Midbrain (tissue), 1 donor: ENCODE measurements at regions not wholly inside any gene's neighbourhood (a gene's known extent, or its start where the extent isn't known, plus 50 kb on each side); places are given as distances from the start of the nearest gene placed in this dataset.
"Not testable (repeated sequence)": the region's sequence is repeated elsewhere in the genome, so short reads cannot be mapped to it uniquely, and the experiment has no call there.

Experiments
- DNase-seq: peaks from one replicate; lab custom pipeline; 2025; lab: John Stamatoyannopoulos, UW

GRCh38 chr6:169980826-169981450 lies 229.5 kb downstream of the ERMARD start:
- DNase-seq: no peak

DNA sequence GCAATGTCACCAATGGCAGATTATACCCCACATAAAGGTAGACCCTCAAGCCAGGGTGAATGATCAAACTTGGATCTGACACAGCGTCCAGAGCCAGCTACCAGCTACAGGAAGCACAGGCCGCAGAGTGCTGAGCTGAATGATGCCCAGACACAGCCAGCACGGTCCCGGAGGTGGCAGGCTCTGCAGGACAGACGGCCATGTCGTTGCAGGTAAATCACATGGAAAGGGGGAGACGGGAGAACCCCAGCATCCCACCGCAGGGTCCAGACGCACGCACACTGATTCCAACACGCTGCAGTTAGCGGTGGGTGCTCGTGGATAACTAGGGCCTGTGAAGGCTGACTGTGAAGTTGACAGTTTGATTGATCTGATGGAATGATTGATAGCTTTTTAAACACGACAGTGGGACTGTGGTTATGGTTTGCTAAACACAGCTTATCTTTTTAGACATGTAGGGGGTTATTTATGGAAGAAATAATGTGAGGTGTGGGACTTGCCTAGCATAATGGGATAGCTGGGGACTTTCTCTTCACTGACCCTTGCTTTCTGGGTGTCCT lies 228.5 kb downstream of the ERMARD start:
- no peak for DNase-seq

GRCh38 chr6:169978615-169979161 lies 227.3 kb downstream of the ERMARD start:
- no peak for DNase-seq

DNA sequence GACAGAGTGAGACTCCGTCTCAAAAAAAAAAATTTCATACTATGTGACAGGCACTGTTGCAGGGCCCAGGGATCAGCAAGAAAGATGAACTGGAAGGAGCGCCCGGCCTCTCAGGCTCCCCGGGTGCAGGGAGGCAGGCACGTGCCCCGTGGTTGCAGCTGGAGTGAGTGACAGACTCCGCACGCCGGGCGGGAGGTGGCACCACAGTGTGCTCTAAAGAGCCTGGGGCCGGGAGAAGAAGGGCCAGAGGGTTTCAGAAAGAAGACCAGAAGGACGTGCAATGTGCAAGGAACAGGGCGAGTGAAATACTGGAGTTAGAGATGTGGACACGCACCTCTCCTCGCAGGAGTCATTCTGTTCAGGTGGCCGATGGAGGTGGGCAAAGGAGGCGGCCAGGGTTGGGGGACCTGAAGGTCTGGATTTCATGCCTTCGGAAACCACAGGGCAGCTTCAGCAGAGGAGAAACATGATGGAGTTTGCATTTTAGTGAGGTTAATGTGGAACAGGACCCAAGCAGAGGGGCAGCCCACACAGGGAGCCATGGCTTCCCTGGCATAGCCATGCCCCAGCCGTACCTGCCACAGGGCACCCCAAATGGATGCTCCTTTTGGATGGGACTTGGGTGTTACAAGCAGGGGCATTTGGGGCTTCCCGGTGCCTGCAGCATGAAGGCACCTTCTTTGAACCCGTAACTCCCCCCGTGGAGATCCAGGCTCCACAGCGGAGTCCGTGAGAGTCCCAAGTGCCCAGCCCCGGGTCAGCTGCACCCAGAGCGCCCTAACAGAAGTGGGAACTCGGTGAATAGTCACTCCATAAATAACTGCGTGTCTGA lies 226.2 kb downstream of the ERMARD start:
- DNase-seq: no peak

DNA sequence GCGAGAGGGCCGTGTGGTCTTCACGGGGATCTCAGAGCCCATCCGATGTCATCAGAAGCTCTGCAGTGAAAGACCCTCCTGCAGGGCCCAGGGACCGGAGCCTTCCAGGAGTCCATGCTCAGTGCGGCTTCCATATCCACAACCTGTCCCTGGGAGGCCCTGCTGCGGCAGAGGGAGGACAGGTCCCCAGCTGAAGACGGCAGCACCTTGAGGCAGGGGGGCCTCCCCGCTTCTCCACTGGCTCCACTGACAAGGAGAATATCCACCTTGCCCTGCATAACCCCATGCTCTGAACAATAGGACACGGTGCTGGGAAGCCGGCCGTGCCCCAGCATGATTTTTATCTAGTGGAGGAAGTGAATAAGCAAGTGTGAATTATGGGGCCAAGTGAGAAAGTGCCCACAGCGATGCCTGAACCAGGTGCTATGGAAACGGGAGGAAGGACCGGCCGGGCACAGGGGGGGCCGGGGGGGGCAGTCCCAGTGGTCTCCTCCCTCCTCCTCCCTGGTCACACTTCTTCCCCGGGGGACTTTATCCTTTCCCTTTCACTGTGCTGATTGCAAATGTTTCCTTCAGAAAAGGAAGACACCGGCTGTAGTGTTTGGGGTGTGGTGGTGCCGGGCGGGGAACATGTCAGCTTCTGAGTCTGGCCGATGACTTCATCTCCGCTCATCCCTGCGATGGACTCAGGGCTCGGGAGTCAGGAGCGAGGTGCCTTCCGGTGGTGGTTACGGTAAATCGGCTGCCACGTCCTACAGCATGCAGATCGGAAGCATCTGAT lies 225.1 kb downstream of the ERMARD start:
- DNase-seq: no peak

- DNase-seq: no peak
Observed at GRCh38 chr6:169975701-169976100, 224.3 kb downstream of the ERMARD start.

DNA sequence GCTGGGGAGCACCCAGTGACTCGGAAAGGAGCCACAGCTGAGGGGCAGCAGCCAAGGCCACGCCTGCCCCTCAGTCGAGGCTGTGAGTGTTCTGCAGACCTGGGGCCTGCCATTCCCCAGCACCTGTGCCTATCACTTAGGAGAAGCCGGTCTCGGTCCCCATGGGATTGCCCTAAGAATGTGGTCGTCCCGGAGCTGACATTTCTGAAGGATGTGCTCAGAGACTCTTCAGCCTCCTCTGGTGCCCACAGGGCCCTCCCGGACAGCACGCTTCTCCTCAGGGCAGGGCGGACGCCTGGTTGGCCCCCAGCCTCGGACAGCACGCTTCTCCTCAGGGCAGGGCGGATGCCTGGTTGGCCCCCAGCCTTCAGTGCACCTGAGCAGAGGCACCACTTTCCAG lies 223.9 kb downstream of the ERMARD start:
- DNase-seq: no peak

DNA sequence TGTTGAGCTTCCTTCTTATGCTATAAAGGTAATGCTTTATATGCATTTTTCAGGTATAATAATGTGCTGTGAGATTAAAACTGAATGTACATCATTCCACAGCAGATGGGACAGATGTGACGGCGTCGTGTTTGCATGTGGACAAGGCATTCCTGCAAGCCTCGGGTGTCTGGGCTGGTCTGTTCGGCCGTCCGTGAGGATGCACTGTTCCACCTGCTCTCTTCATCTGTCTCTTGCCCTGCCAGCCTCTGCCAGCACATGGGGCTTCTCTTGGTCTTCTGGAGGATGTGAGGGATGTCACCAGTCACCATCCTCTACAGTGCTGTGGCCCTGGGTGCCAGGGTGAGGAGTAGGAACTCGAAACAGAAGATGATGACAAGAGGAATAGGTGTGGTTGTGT lies 223.2 kb downstream of the ERMARD start:
- no peak for DNase-seq

- not testable (repeated sequence) for DNase-seq
Observed at GRCh38 chr6:169973588-169974467, 222.4 kb downstream of the ERMARD start.

DNA sequence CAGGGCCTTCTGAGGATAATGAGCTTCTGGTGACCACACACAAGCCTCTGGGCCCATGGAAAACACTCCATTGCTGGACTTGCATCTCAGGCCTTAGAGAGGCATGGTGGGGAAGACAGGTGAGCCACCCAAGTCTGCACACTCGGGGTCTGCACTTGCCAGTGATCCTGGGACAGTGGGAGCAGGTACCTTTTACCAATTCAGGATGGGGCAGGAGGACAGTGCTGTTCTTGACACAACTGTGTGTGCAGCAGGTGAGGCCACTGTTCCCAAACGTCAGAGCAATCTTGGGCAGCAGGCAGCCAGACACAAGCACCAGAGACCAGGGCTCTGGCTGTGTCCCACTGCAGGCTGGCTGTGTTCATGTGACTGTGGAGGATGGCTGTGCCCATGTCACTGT lies 221.3 kb downstream of the ERMARD start:
- no peak for DNase-seq

- no peak for DNase-seq
Observed at GRCh38 chr6:169972101-169972651, 220.8 kb downstream of the ERMARD start.

DNA sequence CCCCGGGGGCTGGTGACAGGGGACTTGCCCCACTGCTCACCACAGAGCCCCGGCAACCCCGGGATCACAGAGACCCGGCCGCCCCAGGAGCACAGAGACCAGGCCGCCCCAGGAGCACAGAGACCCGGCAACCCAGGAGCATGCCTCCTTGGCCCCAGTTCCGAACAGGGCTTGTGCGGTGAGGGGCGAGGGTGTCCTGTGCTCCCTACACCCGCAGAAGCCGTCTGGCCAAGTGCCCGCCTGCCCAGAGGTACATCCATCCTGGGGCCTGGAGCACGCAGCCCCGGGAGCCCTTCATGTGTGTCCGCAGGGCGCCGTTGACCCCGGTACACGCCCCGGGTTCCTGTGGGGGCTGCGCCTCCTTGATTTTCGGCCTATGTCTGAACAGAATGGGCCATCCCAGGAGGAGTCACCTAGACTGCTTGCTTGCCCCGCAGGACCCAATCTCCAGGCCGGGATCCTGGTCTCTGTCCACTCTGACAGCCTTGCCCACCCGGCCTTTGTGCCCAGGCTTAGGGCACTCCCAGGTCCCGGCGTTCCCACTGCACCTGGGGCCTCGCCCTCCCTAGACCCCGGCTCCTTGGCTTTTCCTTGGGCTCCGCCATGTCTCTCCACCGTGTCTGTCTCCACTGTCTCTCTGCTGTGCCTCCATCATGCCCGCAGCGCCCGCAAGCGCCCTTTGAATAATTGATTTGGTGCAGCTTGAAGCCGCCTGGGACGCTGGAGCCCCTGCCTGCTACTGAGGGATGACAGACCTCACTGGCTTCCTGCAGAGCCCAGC lies 219.8 kb downstream of the ERMARD start:
- DNase-seq: no peak

DNA sequence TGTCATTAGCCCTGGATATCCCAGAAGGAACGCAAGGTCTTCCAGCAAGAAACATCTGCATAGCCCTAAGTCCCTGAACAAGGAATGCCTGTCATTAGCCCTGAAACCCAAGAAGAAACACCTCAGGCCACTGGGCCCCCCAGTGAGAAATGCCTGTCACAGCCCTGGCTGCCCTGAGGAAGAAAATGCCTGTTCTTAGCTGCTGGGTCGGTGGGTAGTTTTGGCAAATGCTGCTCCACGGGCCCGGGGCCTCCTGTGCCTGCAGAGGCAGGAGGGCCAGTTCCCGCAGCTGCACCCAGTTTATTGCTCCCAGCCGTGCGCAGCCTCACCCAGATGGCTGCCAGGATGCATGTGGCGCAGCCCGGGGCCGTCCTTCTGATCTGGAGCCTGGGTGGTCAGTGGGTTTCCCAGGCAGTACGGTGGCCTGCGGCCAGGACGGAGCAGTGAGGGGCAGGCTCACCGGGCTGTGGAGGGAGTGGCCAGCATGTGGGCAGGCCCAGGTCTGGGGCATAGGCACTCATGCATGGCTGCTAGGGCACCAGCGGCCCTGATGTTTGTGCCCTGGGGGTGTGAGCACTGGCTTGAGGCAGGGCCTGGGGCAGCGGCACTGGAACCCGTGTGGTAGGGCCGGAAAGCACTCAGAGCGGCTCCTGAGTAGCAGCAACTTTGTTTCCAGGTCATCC lies 219.0 kb downstream of the ERMARD start:
- no peak for DNase-seq

- DNase-seq: no peak
Observed at GRCh38 chr6:169969372-169970099, 218.1 kb downstream of the ERMARD start.

DNA sequence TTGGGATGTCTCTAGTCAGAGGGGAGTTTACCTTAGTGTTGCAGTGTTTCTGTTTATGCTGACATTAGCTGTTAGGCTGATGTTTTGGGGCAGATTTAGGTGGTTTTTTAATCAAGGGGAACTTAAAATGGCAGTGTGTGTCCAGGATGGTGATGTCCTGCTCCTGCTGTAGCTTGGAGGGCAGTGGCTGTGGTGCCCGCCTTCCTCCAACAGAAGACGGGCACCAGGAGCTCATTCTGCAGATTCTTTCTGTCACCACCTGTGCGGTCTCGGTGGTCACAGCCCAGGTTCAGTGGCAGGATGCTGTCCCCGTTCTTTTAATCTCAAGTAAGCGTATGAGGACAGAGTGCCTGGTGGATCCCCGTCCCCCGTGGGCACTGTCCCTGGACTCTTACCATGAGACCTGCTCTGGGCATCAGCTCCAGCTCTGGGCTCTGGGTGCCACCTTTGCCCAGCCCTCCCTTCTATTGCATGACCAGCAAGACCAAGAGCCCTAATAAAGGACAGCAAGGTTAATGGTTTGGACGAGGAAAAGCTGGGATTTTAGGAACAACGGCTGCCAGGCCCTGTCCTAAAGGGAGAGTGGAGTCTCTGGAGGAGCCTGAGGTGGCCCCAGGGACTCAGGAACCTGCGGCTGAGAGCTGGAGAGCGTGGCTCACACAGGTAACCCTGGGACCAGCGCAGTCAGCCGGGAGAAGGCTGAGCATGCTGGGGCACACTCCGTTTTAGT lies 217.3 kb downstream of the ERMARD start:
- no peak for DNase-seq

DNA sequence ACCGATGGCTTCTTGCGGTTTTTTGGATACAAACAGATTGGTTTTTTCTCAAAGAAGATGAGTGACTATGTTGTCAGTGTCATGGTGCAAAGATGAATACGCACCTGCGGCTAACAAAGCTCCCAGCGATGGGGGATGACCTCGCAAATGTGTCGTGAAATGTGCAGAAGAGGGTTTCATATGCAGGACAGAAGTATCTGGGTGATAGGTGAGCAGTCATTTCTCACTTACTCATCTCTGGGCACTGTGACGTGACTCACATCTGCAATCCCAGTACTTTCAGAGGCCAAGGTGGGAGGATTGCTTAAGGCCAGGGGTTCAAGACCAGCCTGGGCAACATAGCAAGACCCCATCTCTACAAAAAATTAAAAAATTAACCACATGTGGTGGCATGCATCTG lies 216.3 kb downstream of the ERMARD start:
- DNase-seq: no peak

DNA sequence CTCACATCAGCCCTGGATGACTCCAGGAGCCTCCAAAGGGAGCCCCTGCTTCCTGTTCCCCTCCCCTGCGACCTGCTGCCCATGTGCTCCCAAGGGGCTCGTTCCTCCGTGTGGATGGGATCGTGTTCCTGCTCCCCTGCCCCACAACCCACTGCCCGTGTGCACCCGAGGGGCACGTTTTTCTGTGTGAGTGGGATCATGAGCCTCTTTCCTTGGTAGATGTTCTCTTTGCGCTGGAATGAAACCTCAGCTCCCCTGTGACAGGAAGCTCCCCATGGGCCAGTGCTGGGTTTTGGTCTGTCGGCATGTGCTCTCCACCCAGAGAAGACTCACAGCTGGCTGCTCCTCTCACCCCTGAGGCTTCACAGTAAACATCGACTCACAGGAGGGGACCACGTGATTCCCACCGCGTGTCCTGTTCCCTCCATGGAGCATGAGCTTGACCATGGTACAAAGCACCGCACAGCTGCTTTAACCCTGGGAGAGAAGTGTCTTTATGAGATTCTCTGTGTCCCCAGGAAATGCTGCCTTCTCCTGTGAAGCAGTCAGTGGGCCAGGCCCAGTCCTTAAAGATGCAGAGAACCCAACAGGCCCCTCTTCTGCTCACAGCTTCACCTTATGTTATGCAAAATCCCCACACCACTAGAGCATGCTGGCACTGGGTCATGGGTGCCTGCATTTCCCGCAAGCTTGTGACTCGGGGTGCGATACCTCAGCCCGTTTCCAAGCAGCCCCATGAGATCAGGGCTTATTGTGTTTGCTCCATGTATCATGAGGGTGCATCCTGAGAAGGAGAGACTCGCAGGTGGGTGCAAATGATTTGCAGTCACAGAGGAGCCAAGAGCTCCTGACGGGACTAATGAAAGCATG lies 215.1 kb downstream of the ERMARD start:
- no peak for DNase-seq
